ENCODE measurements at regions not wholly inside any gene's neighbourhood (a gene's known extent, or its start where the extent isn't known, plus 50 kb on each side); places are given as distances from the start of the nearest gene placed in this dataset.

DNA sequence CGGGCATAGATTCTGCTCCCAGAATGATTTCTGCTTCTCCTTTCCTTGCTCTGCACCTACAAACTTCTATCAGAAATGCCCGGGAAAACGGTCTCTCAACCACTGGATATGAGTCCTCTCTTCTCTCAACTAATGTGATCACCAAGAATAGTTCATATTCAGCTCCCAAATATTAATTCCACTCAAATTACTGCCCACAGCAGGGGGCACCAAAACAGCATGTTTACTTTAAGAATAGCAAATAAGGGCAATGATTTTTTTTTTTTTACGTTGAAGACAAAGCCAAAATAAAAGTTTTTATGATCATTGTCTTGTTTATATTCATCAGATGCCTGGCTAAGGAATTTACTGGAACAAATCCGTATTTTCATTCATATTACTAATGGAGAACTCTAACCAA is 94.9 kb upstream of the PRSS1 start:
- TF ChIP-seq RAD21 (IDR thresholded peaks at IDR 0.05; ENCODE audit: low read length) (no peak), CHD1 (IDR thresholded peaks at IDR 0.05; ENCODE audit: low read depth, low read length) (no peak)
